ENCODE measurements at regions not wholly inside any gene's neighbourhood (a gene's known extent, or its start where the extent isn't known, plus 50 kb on each side); places are given as distances from the start of the nearest gene placed in this dataset.

- ATAC-seq (ENCODE audit: insufficient read depth, low FRiP score) (no peak), DNase-seq (no peak)
- no peak for TF ChIP-seq CTCF (IDR thresholded peaks at IDR 0.05; ENCODE audit: control extremely low read depth, extremely low read depth)
- Histone ChIP-seq H3K9me3 (ENCODE audit: control insufficient read depth in 4 of 4, insufficient read depth in 3 of 4, low read length in 3 of 4) (no peaks in the 10 kb centered on the region), H3K36me3 (ENCODE audit: control insufficient read depth in 4 of 4, insufficient read depth in 4 of 4, low read length in 4 of 4) (no peaks in the 10 kb centered on the region), H3K27me3 (ENCODE audit: control insufficient read depth in 3 of 3, insufficient read depth in 3 of 3, low read length in 2 of 3) (no peaks in the 10 kb centered on the region), H3K27ac (ENCODE audit: low read depth in 1 of 2, low read length in 1 of 2) (no peak overlapping the region), H3K9ac (ENCODE audit: insufficient read depth in 1 of 2, low read length in 2 of 2) (no peak overlapping the region), H3K4me3 (no peak overlapping the region), H3K4me1 (ENCODE audit: control insufficient read depth in 5 of 5, insufficient read depth in 5 of 5, low read length in 5 of 5) (no peaks in the 10 kb centered on the region)
- WGBS, 2 donors: 77 to 96% methylated on average over 3 of the region's 3 CpGs
These were observed 265.2 kb downstream of the SHOX2 start for GRCh38 chr3:157841029-157841428.

DNA sequence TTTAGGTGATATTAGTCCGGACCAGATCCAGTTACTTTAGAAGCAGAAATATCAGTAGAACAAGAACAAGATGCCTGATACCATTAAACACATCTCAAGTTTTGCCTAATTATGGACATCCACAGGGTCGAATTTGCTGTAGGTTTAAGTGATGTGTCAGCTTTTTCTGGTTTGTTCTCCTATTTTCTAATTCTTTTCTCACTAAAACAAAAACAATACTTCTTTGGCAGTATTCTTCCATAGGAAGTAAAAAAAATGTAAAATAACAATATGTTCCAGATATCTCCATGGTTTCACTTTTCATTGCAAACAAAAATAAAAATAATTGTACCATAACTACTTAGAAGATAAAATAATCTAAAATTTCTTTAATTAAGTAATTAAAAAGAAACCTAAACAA lies 265.7 kb downstream of the SHOX2 start:
- Histone ChIP-seq H3K4me1 (ENCODE audit: control insufficient read depth in 5 of 5, insufficient read depth in 5 of 5, low read length in 5 of 5) (no peaks in the 10 kb centered on the region), H3K4me3 (no peak overlapping the region), H3K27me3 (ENCODE audit: control insufficient read depth in 3 of 3, insufficient read depth in 3 of 3, low read length in 2 of 3) (no peaks in the 10 kb centered on the region), H3K36me3 (ENCODE audit: control insufficient read depth in 4 of 4, insufficient read depth in 4 of 4, low read length in 4 of 4) (no peaks in the 10 kb centered on the region), H3K9ac (ENCODE audit: insufficient read depth in 1 of 2, low read length in 2 of 2) (no peak overlapping the region), H3K9me3 (ENCODE audit: control insufficient read depth in 4 of 4, insufficient read depth in 3 of 4, low read length in 3 of 4) (no peaks in the 10 kb centered on the region), H3K27ac (ENCODE audit: low read depth in 1 of 2, low read length in 1 of 2) (no peak overlapping the region)
- no peak for ATAC-seq (ENCODE audit: insufficient read depth, low FRiP score)
- no peak for DNase-seq
- no peak for TF ChIP-seq CTCF (IDR thresholded peaks at IDR 0.05; ENCODE audit: control extremely low read depth, extremely low read depth)
- WGBS, 2 donors: 79 to 80% methylated on average over 2 of the region's 2 CpGs

DNA sequence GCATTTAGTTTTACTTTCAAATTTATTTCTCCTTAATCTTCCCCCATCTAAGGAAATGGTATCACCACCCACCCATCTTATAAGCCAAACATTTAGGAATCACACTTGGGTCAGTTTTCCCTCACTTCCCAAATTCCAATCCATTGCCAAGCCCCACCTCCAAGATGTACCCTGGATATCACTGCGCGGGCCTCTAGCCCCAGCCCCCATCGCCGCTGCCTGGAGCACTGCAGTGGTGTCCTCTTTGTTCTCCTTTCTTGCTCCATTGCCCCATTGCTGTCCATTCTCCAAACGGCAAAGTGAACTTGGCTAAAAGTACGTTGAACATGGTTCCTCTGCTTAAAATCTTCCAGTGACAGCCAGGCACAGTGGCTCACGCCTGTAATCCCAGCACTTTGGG lies 267.8 kb downstream of the SHOX2 start:
- no peak overlapping the region for H3K4me3 ChIP-seq
- H3K27ac ChIP-seq (ENCODE audit: low read depth in 1 of 2, low read length in 1 of 2): no peak overlapping the region
- no peaks in the 10 kb centered on the region for H3K4me1 ChIP-seq (ENCODE audit: control insufficient read depth in 5 of 5, insufficient read depth in 5 of 5, low read length in 5 of 5)
- no peaks in the 10 kb centered on the region for H3K36me3 ChIP-seq (ENCODE audit: control insufficient read depth in 4 of 4, insufficient read depth in 4 of 4, low read length in 4 of 4)
- no peak for ATAC-seq (ENCODE audit: insufficient read depth, low FRiP score)
- 79 to 91% methylated on average over 7 of the region's 7 CpGs for WGBS, 2 donors
- H3K9ac ChIP-seq (ENCODE audit: insufficient read depth in 1 of 2, low read length in 2 of 2): no peak overlapping the region
- no peaks in the 10 kb centered on the region for H3K9me3 ChIP-seq (ENCODE audit: control insufficient read depth in 4 of 4, insufficient read depth in 3 of 4, low read length in 3 of 4)
- TF ChIP-seq CTCF (IDR thresholded peaks at IDR 0.05; ENCODE audit: control extremely low read depth, extremely low read depth): no peak
- no peak for DNase-seq
- H3K27me3 ChIP-seq (ENCODE audit: control insufficient read depth in 3 of 3, insufficient read depth in 3 of 3, low read length in 2 of 3): no peaks in the 10 kb centered on the region

DNA sequence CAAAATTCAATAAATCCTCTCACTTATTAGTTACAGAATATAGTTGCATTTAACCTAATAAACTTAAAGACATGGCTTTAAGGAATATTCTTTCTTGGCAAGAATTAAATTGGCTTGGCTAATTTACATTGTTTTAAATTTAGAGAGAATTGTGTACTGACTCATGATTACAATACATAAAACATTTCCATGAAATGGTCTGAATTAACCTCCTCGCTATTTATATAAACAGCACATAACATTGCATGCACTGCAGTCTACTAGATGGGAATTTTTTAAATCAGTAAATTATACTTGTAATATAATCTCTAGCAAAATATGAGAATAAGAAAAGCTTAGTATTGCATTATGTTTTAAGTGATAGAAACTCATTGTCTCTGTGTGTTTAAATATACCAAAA lies 268.9 kb downstream of the SHOX2 start:
- DNase-seq (no peak), ATAC-seq (ENCODE audit: insufficient read depth, low FRiP score) (no peak)
- Histone ChIP-seq H3K9me3 (ENCODE audit: control insufficient read depth in 4 of 4, insufficient read depth in 3 of 4, low read length in 3 of 4) (no peaks in the 10 kb centered on the region), H3K27me3 (ENCODE audit: control insufficient read depth in 3 of 3, insufficient read depth in 3 of 3, low read length in 2 of 3) (no peaks in the 10 kb centered on the region), H3K4me3 (no peak overlapping the region), H3K9ac (ENCODE audit: insufficient read depth in 1 of 2, low read length in 2 of 2) (no peak overlapping the region), H3K4me1 (ENCODE audit: control insufficient read depth in 5 of 5, insufficient read depth in 5 of 5, low read length in 5 of 5) (no peaks in the 10 kb centered on the region), H3K27ac (ENCODE audit: low read depth in 1 of 2, low read length in 1 of 2) (no peak overlapping the region), H3K36me3 (ENCODE audit: control insufficient read depth in 4 of 4, insufficient read depth in 4 of 4, low read length in 4 of 4) (no peaks in the 10 kb centered on the region)
- no peak for TF ChIP-seq CTCF (IDR thresholded peaks at IDR 0.05; ENCODE audit: control extremely low read depth, extremely low read depth)
- 66 to 78% methylated on average over 1 of the region's 1 CpG for WGBS, 2 donors

Measured in lung (tissue), 11 donors.